HUDEP-2 (cell line): ENCODE measurements at regions not wholly inside any gene's neighbourhood (a gene's known extent, or its start where the extent isn't known, plus 50 kb on each side); places are given as distances from the start of the nearest gene placed in this dataset.
"Not testable (repeated sequence)": the region's sequence is repeated elsewhere in the genome, so short reads cannot be mapped to it uniquely, and the experiment has no call there.

Experiments
- DNase-seq, 76 experiments: peaks; one replicate each; lab custom pipeline; 2025; ENCODE audit not compliant: unreplicated experiment in 76 of 76; lab: John Stamatoyannopoulos, UW

DNA sequence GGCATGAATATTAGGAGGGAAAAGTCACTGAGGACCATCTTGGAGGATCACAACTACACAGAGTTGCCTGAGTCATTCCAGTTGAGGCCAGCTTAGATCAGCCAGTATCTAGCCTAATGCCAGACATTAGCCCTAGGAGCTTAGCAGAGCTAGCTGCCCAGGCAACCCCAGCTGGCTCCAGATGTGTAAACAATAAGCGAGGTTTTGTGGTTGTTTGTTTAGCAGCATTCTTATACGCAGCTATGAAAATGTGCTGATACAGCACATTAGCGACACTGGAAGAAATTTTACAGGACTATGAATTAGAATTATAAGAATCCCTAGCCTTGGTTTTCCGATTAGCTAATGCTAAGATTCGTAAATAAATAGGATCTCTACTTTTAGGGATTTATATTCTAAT, 59.3 kb downstream of the BTBD3 start:
- no peak for DNase-seq

- no peak for DNase-seq
These were observed 60.8 kb downstream of the BTBD3 start for GRCh38 chr20:11978496-11978895.

GRCh38 chr20:11979306-11979990, 61.8 kb downstream of the BTBD3 start:
- DNase-seq = no peak

- DNase-seq = no peak
These were observed 62.6 kb downstream of the BTBD3 start for GRCh38 chr20:11980263-11980662.

DNA sequence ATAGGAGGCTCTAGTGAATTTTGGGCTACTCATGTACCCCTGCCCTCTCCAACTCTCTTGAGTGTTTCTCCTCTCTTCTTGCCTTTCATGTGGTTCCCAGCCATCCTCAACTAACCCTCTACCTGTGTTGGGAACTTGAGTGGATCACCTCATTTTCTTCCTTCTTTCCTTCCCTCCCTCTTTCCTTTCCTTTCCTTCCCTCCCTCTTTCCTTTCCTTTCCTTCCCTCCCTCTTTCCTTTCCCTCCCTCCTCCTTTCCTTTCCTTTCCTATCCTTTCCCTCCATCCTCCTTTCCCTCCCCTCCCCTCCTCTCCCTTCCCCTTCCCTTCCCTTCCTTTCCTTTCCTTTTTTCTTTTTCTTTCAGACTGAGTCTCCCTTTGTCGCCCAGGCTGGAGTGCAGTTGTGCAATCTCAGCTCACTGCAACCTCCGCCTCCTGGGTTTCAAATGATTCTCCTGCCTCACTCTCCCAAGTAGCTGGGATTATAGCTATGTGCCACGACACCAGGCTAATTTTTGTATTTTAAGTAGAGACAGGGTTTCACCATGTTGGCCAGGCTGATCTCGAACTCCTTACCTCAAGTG, 63.8 kb downstream of the BTBD3 start:
- no peak for DNase-seq

DNA sequence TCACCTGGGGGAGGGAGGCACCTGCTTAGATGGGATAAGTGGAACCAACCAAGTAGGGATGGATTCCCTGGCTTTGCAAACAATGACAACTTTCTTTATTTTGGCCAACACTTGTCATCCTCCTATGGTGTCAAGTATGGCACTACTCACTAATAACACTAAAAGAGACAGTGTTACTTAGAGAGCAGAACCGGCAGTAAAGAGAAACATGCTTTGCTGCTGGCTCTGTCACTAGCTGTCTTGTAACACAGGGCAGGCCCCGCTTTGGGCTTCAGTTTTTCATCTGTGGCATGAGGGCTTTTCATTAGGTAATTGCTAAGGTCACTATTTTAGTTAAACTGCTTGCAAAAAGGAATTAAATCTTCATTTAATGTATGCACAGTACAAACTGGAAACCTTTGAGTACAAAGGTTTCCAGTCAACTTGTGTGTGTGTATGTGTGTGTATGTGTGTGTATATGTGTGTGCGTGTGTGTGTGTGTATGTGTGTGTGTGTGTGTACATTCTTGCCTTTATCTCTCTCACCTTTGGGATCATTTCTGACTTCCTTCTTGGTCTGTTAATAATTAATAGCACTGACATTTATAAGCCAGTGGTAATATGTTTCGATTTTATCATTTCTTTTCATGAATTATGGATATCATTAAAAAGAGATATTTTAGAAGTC, 64.7 kb downstream of the BTBD3 start:
- DNase-seq = no peak

DNA sequence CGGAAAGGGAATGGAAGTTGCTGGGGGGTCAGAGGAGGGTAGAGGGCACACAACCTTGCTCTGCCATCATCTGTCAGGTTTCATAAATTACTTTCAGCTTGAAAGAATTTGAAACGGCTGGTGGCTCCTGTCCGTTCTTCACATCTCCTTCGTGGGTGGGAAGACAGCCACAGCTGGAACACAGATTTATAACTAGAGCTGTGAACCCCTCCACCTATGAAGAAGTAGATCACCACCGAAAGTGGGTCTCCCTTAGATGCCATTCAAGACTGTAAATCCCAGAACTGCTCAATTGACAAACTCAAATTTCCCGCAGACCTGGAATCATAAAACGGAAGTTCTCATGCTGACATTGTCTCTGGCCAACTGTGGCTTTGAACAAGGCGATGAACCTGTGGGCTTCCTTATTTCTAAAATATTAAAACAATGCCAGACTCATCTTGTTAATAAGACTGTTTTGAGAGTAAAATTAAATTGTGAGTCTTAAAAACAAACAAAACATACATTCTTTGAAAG, 65.3 kb downstream of the BTBD3 start:
- DNase-seq = no peak

DNA sequence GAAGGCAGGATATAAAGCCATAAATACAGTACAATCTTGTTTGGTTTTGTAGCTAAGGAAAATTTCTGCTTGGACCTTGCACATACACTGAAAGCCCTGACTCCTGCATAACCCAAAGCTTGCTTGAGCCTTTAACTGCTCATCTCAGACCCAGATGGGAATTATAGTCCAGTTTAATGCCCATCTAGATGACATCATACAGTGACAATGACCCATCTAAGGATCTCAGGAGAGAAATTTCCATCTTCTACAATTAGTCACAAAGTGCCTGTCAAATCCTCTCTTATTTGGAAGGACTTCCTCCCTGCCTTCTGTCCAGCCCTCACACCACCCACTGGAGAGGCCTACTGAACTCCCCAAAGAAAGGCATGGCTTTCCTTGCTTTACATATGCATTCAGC, 69.3 kb downstream of the BTBD3 start:
- DNase-seq = no peak

GRCh38 chr20:11987526-11987925, 69.8 kb downstream of the BTBD3 start:
- no peak for DNase-seq

GRCh38 chr20:11989018-11989771, 71.5 kb downstream of the BTBD3 start:
- no peak for DNase-seq

GRCh38 chr20:11992426-11992825, 74.7 kb downstream of the BTBD3 start:
- DNase-seq = no peak

DNA sequence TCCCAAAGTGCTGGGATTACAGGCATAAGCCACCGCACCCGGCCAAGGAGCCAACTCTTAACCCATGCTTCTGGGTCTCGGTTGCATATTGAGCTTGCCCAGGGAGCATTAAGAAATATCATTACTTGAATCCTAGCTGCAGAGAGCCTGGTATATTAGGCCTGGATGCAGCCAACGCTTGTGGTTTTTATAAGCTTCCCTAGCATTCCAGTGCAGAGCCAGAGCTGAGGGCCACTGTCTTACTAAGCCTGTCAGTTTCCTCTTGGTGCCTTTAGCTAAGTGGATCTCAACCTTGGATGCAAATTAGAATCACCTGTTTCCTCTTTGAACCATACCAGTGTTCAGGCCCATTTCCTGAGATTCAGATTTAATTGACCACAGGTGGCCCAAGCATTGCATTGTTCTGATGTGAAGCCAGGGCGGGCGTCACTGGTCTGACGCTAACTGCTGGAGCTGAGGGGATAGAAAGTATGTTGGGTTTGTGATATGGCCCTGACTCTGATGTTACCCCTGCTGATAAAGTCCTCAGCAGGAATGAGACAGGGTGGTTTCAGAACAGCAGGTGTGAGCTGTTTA, 76.3 kb downstream of the BTBD3 start:
- DNase-seq = no peak

GRCh38 chr20:11995805-11996567, 78.3 kb downstream of the BTBD3 start:
- DNase-seq = no peak

GRCh38 chr20:12004776-12005175, 87.1 kb downstream of the BTBD3 start:
- DNase-seq = not testable (repeated sequence)

DNA sequence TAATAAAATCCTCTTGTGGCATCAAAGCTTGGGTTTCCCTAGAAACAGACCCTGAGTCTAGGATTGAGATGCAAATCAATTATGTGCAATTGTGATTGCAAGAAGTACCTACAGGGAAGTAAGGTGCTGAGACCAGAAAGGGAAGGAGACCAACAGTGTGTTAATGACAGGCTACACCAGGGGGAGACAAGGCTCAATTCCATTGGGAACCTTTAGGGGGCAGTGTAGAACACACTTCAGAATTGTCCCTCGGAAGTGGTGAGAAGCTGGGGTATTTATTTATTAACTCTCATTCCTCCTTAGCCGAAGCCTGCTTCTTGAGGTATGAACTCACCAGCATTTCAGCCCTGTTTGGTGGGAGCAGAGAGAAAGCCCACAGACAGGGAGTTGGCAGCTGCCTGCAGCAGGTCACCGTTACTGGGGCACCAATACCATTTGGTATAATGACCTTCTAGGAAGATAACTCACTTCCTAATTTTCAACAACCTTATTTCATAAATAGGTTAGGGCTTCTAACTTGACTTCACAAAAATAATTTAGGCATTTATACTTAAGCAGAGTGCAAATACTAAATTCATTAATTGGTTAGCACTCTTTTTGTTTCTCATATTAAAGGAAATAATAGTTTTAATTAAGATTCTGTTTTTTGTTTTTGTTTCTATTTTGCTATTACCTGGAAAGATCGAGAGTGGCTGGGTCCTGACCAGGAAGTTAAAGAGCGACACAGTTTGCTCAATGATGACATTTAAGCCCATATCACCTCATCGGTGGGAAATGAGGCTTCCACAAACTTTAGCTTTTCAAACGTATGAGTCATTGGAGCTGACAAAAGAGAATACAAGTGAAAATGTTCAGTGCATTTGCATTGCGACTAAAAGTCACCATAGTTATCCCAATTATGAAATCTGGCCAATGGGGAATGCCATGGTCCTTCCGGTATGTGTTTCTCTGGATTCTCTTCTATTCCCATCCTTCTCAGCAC, 94.8 kb downstream of the BTBD3 start:
- DNase-seq = peak in 35 of 76 experiments; percentile 0 to 52 (median 9)

- no peak for DNase-seq
These were observed 96.6 kb downstream of the BTBD3 start for GRCh38 chr20:12014276-12014675.

- no peak for DNase-seq
These were observed 97.0 kb downstream of the BTBD3 start for GRCh38 chr20:12014736-12015135.

- DNase-seq = no peak
These were observed 98.6 kb downstream of the BTBD3 start for GRCh38 chr20:12016291-12016690.

- DNase-seq = no peak
These were observed 102.0 kb downstream of the BTBD3 start for GRCh38 chr20:12019715-12020114.
